GM18868 (cell line): ENCODE measurements at regions not wholly inside any gene's neighbourhood (a gene's known extent, or its start where the extent isn't known, plus 50 kb on each side); places are given as distances from the start of the nearest gene placed in this dataset.
A peak's percentile ranks its signal among the peaks of the same experiment; 100 is the strongest.

Source experiments
- ATAC-seq: cut with Tn5 transposase; IDR thresholded peaks from one replicate; pipeline ENCODE4 v1.9.1; 2021; ENCODE audit warnings: mild to moderate bottlenecking, moderate library complexity; ENCODE audit not compliant: unreplicated experiment

DNA sequence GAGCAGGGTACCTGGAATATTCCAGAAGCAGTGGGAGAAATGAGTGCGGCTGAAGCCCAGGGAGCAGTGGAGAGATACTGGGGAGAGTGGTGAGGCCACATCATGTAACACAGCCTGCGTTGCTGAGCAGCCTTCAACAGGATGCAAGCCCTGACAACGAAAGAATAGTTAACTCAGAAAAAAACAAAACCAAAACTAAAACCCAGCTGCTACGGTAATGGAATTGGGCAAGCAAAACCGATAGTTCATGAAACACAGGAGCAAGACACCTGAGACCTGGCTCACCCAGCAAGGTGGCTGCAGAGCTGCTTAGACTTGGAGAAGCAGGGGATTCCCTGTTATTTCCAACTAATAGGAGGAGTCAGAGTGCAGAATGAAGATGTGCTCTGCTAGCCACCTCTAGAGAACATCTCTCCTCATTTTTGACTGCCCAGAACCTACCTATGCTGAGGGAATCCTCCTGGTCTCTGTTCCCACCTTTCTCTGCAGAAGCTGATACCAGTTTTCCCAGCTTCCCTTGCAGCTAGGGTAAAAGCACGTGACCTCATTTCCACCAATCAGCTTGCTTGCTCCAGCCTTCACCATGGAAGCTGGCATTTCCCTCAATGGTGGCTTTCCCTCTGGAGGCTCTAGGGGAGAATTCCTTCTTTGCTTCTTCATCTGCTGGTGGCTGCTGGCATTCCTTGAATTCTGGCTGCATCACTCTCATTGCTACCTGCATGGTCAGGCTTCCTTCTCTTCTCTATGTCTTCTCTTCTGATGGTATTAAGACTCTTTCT lies 59.4 kb upstream of the XYLT1 start:
- ATAC-seq = peak; percentile 71

DNA sequence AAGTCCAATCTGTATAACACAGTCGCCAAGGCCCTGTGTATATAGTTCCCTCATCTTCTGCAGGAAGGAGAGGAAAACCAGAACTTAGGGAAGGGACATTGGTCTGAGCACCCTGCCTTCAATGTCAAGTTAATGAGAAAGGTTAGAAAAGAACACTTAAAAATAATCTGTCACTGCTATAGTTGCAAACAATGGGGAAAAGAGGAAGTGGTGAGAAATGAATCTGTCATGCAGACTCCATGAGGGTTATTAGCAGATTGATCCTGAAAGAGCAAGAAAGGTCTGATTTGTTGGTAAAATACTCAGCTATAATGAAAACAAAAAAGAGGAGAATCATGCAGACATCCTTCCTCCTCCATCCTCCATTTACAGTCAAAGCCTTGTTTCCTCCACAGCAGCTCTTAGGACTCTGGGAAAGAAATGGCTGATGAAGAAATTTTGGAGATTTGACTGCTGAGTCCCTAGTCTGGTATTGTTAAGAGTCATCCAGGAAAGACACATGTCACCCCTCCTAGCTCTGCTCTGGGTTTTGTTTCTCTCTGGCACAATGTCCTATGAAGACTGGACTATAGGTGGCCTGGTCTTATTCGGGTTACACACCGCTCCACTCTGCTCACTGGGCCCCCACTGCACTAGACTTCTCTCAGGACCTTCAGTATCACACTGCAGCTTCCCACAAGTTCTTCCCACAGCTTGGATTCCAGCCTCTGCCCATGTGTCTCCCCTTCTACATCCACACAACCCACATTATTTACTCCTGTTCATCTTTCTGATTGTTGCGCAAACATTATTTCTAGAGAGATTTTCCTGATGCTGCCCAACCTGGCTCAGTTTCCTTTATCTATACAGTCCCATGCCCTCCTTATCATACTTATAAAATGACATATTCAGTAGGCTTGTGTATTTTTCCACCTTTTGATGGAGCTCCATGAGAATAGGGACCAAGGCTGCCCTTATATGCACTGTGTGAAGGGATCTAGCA lies 56.5 kb upstream of the XYLT1 start:
- peak; percentile 65 for ATAC-seq

DNA sequence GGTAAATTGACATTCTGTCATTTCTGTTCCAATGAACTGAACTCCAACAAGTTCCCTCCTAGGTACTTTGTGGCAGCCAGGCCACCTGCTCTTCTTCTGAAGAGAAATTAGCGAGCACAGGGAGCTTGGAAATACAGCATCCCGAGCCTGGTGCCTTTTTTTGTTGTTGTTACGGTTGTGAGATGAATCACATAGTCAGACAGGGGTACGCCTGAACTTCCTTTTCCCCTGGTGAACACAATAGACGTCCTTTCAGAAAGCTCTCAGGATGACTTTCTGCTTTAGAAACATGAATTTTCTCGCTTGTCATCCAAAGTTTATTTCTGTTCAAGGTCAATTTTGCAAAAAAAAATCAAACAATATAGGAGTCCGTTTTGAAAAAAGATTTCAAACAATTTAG lies 53.9 kb upstream of the XYLT1 start:
- ATAC-seq = no peak

DNA sequence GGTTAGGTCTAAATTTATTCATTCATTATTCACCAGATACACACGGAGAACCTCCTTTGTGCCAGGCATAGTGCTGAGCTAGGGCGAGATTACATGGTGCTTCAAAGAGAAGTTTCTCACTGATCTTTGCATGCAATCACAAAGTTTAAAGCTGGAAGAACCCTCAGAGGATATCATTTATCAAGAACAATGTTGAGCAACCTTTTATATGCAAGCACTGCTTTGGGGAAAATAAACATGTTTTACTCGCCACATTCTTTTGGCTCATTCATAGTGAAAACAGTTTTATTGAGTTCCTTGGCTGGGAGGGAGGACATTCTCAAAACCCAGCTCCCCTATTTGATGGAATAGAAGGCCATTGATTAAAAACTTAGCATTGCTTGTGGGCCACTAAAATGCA lies 49.8 kb upstream of the XYLT1 start:
- ATAC-seq = no peak
